HEK293 (cell line): ENCODE measurements at regions not wholly inside any gene's neighbourhood (a gene's known extent, or its start where the extent isn't known, plus 50 kb on each side); places are given as distances from the start of the nearest gene placed in this dataset.

Source experiments
- CTCF ChIA-PET: fragments of 350-600 bp; formaldehyde crosslinking; extraction: SDS; loops from one replicate; lab custom pipeline; 2021; ENCODE audit warnings: antibody characterized with exemption; lab: Yijun Ruan, JAX
- POLR2A ChIA-PET: fragments of 300-600 bp; formaldehyde crosslinking; extraction: SDS; loops from one replicate; lab custom pipeline; 2020; ENCODE audit warnings: antibody characterized with exemption, inconsistent platforms; lab: Yijun Ruan, JAX
- H3K27ac ChIP-seq: fragments of 200-500 bp; sonication (Bioruptor generic); 2 replicates; pipeline ENCODE4 v1.5.1; 2014; ENCODE audit warnings: low read depth, low read length, control low read depth, inconsistent platforms; ENCODE audit errors: extremely low read depth
- H3K36me3 ChIP-seq, 2 experiments: fragments of 200-500 bp in 1 of 2; sonication (Bioruptor generic) in 1 of 2; 1 replicate in 1 of 2; 2 replicates in 1 of 2; pipeline ENCODE4 v1.5.1; 2014 to 2017; ENCODE audit warnings: inconsistent platforms in 2 of 2, low read length in 2 of 2; ENCODE audit not compliant: control insufficient read depth in 2 of 2, insufficient read depth in 1 of 2
- H3K4me1 ChIP-seq: fragments of 200-500 bp; sonication (Bioruptor generic); 2 replicates; pipeline ENCODE4 v1.5.1; 2014; ENCODE audit warnings: mild to moderate bottlenecking, low read length, inconsistent platforms; ENCODE audit not compliant: control insufficient read depth, insufficient read depth
- H3K4me3 ChIP-seq: 2 replicates; pipeline ENCODE4 v1.5.1; 2011; ENCODE audit warnings: low read depth, mild to moderate bottlenecking, control low read depth, low read length, moderate library complexity
- H3K9me3 ChIP-seq: fragments of 200-500 bp; sonication (Bioruptor generic); 2 replicates; pipeline ENCODE4 v1.5.1; 2014; ENCODE audit warnings: low read depth, low read length, inconsistent platforms; ENCODE audit not compliant: control insufficient read depth, insufficient read depth
- KLF1 ChIP-seq: fragments of 450-650 bp; formaldehyde crosslinking; IDR thresholded peaks from 2 replicates; pipeline ENCODE4 v1.5.1; 2016; ENCODE audit warnings: missing biosample characterization, missing genetic modification characterization
- KLF10 ChIP-seq: fragments of 450-650 bp; IDR thresholded peaks from 2 replicates; pipeline ENCODE4 v1.5.1; 2018; ENCODE audit warnings: missing biosample characterization, mild to moderate bottlenecking, missing genetic modification characterization
- OVOL3 ChIP-seq: fragments of 450-650 bp; formaldehyde crosslinking; IDR thresholded peaks from 2 replicates; pipeline ENCODE4 v1.5.1; 2016; ENCODE audit warnings: missing biosample characterization, missing genetic modification characterization
- ZBTB1 ChIP-seq: fragments of 450-650 bp; formaldehyde crosslinking; IDR thresholded peaks from 2 replicates; pipeline ENCODE4 v1.5.1; 2016; ENCODE audit warnings: missing biosample characterization, missing genetic modification characterization
- ZNF121 ChIP-seq: fragments of 450-650 bp; formaldehyde crosslinking; IDR thresholded peaks from 2 replicates; pipeline ENCODE4 v1.5.1; 2016; ENCODE audit warnings: missing biosample characterization, missing genetic modification characterization
- ZNF16 ChIP-seq: fragments of 450-650 bp; formaldehyde crosslinking; IDR thresholded peaks from 2 replicates; pipeline ENCODE4 v1.5.1; 2016; ENCODE audit warnings: low read depth, missing biosample characterization, missing genetic modification characterization
- ZNF292 ChIP-seq: fragments of 450-650 bp; formaldehyde crosslinking; IDR thresholded peaks from 2 replicates; pipeline ENCODE4 v1.5.1; 2016; ENCODE audit warnings: low read depth, missing biosample characterization, missing genetic modification characterization, borderline replicate concordance
- ZNF391 ChIP-seq: fragments of 450-650 bp; formaldehyde crosslinking; IDR thresholded peaks from 2 replicates; pipeline ENCODE4 v1.5.1; 2016; ENCODE audit warnings: low read depth, missing biosample characterization, missing genetic modification characterization, borderline replicate concordance
- ZNF394 ChIP-seq: fragments of 450-650 bp; formaldehyde crosslinking; IDR thresholded peaks from 2 replicates; pipeline ENCODE4 v1.5.1; 2016; ENCODE audit warnings: missing biosample characterization, missing genetic modification characterization, mild to moderate bottlenecking, moderate library complexity, borderline replicate concordance
- ZNF416 ChIP-seq: fragments of 450-650 bp; formaldehyde crosslinking; IDR thresholded peaks from 2 replicates; pipeline ENCODE4 v1.5.1; 2016; ENCODE audit warnings: missing biosample characterization, missing genetic modification characterization
- ZNF514 ChIP-seq: fragments of 450-650 bp; formaldehyde crosslinking; IDR thresholded peaks from 2 replicates; pipeline ENCODE4 v1.5.1; 2016; ENCODE audit warnings: missing biosample characterization, missing genetic modification characterization
- ZNF521 ChIP-seq: fragments of 450-650 bp; formaldehyde crosslinking; IDR thresholded peaks from 2 replicates; pipeline ENCODE4 v1.5.1; 2017; ENCODE audit warnings: missing biosample characterization, mild to moderate bottlenecking, missing genetic modification characterization
- ZNF544 ChIP-seq: fragments of 450-650 bp; formaldehyde crosslinking; IDR thresholded peaks from 2 replicates; pipeline ENCODE4 v1.5.0; 2017; ENCODE audit warnings: missing biosample characterization, missing genetic modification characterization
- ZNF561 ChIP-seq: fragments of 450-650 bp; IDR thresholded peaks from 2 replicates; pipeline ENCODE4 v1.5.1; 2018; ENCODE audit warnings: missing biosample characterization, missing genetic modification characterization, borderline replicate concordance
- ZNF660 ChIP-seq: fragments of 450-650 bp; IDR thresholded peaks from 2 replicates; pipeline ENCODE4 v1.5.1; 2018; ENCODE audit warnings: missing biosample characterization, mild to moderate bottlenecking, missing genetic modification characterization
- ZNF664 ChIP-seq: fragments of 450-650 bp; formaldehyde crosslinking; IDR thresholded peaks from 2 replicates; pipeline ENCODE4 v1.5.1; 2016; ENCODE audit warnings: missing biosample characterization, missing genetic modification characterization
- ZNF791 ChIP-seq: fragments of 450-650 bp; formaldehyde crosslinking; IDR thresholded peaks from 2 replicates; pipeline ENCODE4 v1.5.1; 2016; ENCODE audit warnings: missing biosample characterization, missing genetic modification characterization
- TF ChIP-seq, protein P1 (sequence below): fragments of 450-650 bp; formaldehyde crosslinking; IDR thresholded peaks from 2 replicates; pipeline ENCODE4 v1.5.1; 2016; ENCODE audit warnings: missing biosample characterization, missing genetic modification characterization
- TF ChIP-seq, protein P2 (sequence below): fragments of 450-650 bp; formaldehyde crosslinking; IDR thresholded peaks from 2 replicates; pipeline ENCODE4 v1.5.1; 2017; ENCODE audit warnings: missing biosample characterization, mild to moderate bottlenecking, missing genetic modification characterization, moderate library complexity
- TF ChIP-seq, protein P3 (sequence below): fragments of 450-650 bp; formaldehyde crosslinking; IDR thresholded peaks from 2 replicates; pipeline ENCODE4 v1.5.1; 2016; ENCODE audit warnings: missing biosample characterization, missing genetic modification characterization, low read depth

DNA sequence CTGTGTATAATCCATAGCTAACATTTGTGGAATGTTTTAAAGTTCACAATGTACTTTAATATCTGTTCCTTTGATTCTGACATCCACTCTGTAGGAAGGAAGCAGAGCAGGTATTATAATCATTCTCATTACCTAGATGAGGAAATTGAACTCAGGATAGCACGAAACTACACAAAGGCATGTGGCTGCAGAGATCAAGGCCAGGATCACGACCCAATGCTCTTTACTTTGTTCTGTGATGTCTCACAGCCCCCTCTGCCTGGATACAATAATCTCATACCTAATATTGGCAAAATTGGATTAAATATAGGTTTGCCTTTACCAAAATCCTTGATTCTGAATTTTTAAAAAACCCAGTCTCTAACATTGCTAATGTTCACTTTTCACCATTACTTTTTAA, 298.0 kb upstream of the KITLG start:
- Histone ChIP-seq H3K27ac (no peak overlapping the region), H3K9me3 (no peaks in the 10 kb centered on the region), H3K4me3 (no peak overlapping the region), H3K36me3 (no peaks in the 10 kb centered on the region), H3K4me1 (no peaks in the 10 kb centered on the region)
- ChIA-PET POLR2A (no interaction called here), CTCF (no interaction called here)
- TF ChIP-seq ZBTB1 (no peak), ZNF660 (tag by site-specific recombination) (no peak), ZNF416 (tag by site-specific recombination) (no peak), ZNF391 (no peak), ZNF292 (tag by site-specific recombination) (no peak), OVOL3 (tag by site-specific recombination) (no peak)
- TF ChIP-seq, protein P1, sequence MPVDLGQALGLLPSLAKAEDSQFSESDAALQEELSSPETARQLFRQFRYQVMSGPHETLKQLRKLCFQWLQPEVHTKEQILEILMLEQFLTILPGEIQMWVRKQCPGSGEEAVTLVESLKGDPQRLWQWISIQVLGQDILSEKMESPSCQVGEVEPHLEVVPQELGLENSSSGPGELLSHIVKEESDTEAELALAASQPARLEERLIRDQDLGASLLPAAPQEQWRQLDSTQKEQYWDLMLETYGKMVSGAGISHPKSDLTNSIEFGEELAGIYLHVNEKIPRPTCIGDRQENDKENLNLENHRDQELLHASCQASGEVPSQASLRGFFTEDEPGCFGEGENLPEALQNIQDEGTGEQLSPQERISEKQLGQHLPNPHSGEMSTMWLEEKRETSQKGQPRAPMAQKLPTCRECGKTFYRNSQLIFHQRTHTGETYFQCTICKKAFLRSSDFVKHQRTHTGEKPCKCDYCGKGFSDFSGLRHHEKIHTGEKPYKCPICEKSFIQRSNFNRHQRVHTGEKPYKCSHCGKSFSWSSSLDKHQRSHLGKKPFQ (tag by site-specific recombination), result no peak

DNA sequence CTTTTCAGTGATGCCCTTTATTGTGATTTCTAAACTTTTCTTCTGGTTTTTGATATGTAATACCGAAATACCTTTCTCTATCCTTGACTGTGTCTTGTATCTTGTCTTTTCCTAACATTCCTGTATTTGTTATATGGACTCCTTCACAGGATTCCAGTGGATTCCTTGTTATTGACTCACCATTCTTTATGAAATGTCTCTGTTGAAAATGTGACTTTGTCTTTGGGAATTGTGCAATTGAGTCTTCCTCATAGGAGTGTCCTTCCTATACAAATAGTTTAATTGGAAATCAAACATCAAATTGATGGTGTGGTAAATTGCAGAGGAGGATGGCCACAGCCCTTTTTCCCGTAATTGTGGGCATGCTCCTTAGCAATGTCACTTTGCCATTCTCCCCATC, 296.6 kb upstream of the KITLG start:
- H3K4me1 ChIP-seq, result no peaks in the 10 kb centered on the region
- no peak for TF ChIP-seq ZNF521
- H3K4me3 ChIP-seq, result no peak overlapping the region
- no peaks in the 10 kb centered on the region for H3K36me3 ChIP-seq
- ChIA-PET CTCF (no interaction called here), POLR2A (no interaction called here)
- no peak overlapping the region for H3K27ac ChIP-seq
- H3K9me3 ChIP-seq, result no peaks in the 10 kb centered on the region

DNA sequence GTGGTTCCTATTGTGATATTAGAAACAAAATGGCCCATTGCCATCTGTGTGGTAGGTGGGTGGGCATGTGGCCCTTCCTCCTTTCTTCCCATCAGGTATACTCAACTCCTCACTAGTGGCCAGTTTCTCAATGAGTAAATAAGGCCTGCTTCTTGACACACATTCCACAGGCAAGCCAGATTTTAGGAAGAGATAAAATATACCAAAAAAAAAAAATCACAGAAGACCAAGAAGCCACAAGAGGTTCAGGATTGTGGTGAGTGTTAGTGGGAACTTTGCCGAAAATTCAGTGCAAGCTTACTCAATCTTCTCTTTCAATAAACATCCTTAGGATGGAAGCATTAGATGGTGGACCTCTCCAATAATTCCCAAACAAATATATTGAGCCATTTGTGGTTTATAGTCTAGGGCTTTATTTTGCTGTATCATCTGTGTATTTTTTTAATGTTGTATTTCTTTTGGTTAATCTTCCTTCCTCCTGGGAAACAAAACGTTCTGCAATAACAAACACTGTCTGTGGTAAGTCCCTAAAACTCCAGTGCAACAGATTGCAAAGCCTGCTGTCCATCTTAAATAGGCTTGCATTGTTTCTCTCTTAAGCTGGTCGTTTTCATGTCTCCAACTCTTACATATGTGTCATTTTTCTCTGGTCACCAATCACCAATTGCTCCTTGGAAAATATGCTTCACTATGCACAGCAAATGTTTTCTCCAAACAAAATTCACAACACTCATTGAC, 289.9 kb upstream of the KITLG start:
- ChIA-PET CTCF (no interaction called here), POLR2A (no interaction called here)
- no peaks in the 10 kb centered on the region for H3K4me1 ChIP-seq
- H3K4me3 ChIP-seq, result no peak overlapping the region
- H3K27ac ChIP-seq, result no peak overlapping the region
- no peaks in the 10 kb centered on the region for H3K36me3 ChIP-seq
- H3K9me3 ChIP-seq, result no peaks in the 10 kb centered on the region
- TF ChIP-seq KLF1 (tag by site-specific recombination) (no peak), ZNF791 (no peak), ZNF561 (no peak), ZNF121 (tag by site-specific recombination) (no peak), ZNF544 (no peak), ZNF514 (tag by site-specific recombination) (no peak), ZNF16 (no peak), KLF10 (tag by site-specific recombination) (no peak), ZNF664 (tag by site-specific recombination) (no peak)
- TF ChIP-seq, protein P2, sequence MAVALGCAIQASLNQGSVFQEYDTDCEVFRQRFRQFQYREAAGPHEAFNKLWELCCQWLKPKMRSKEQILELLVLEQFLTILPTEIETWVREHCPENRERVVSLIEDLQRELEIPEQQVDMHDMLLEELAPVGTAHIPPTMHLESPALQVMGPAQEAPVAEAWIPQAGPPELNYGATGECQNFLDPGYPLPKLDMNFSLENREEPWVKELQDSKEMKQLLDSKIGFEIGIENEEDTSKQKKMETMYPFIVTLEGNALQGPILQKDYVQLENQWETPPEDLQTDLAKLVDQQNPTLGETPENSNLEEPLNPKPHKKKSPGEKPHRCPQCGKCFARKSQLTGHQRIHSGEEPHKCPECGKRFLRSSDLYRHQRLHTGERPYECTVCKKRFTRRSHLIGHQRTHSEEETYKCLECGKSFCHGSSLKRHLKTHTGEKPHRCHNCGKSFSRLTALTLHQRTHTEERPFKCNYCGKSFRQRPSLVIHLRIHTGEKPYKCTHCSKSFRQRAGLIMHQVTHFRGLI (tag by site-specific recombination), result no peak
- TF ChIP-seq, all 188 proteins: peak for 0

DNA sequence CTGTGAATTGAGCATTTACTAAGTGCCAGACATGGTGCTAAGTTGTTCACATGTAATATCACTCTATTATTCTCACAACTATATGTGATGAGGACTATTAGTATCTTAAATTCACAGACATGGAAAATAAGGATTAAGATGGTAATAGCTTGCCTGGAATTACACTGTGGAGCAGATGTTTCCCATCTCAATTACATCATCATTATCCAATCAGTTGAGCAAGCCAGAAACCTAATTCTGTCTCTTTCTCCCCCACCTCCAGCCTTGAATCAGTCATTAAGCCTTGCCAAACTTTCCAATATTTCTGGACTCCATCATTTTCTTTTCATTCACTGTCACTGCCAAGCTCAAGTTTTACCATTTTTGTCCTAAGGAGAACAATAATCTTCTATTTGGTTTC, 287.8 kb upstream of the KITLG start:
- H3K4me1 ChIP-seq, result no peaks in the 10 kb centered on the region
- no peaks in the 10 kb centered on the region for H3K36me3 ChIP-seq
- TF ChIP-seq, protein P3, sequence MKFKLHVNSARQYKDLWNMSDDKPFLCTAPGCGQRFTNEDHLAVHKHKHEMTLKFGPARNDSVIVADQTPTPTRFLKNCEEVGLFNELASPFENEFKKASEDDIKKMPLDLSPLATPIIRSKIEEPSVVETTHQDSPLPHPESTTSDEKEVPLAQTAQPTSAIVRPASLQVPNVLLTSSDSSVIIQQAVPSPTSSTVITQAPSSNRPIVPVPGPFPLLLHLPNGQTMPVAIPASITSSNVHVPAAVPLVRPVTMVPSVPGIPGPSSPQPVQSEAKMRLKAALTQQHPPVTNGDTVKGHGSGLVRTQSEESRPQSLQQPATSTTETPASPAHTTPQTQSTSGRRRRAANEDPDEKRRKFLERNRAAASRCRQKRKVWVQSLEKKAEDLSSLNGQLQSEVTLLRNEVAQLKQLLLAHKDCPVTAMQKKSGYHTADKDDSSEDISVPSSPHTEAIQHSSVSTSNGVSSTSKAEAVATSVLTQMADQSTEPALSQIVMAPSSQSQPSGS, result peak; percentile 64
- TF ChIP-seq ZNF394, result no peak

More for the DNA sequence above, 287.8 kb upstream of the KITLG start:
- Histone ChIP-seq H3K9me3 (no peaks in the 10 kb centered on the region), H3K4me3 (no peak overlapping the region), H3K27ac (no peak overlapping the region)
- CTCF ChIA-PET, result no interaction called here
- POLR2A ChIA-PET, result no interaction called here
